Gastrocnemius medialis (tissue), 4 donors: ENCODE measurements at regions not wholly inside any gene's neighbourhood (a gene's known extent, or its start where the extent isn't known, plus 50 kb on each side); places are given as distances from the start of the nearest gene placed in this dataset.

Source experiments
- CTCF ChIP-seq, 5 experiments: fragments of 450-650 bp in 3 of 5; fragments of 200-600 bp in 2 of 5; sonication (generic) in 2 of 5; IDR thresholded peaks in 4 of 5; conservative IDR thresholded peaks in 1 of 5; 1 replicate in 4 of 5; 2 replicates in 1 of 5; pipeline ENCODE4 v1.5.1; 2016 to 2019; ENCODE audit warnings: antibody characterized with exemption in 5 of 5, mild to moderate bottlenecking in 3 of 5, moderate library complexity in 3 of 5
- POLR2A ChIP-seq, 2 donors: fragments of 450-650 bp; IDR thresholded peaks; one replicate each; pipeline ENCODE4 v1.6.1; 2017; ENCODE audit warnings: antibody characterized with exemption in 2 of 2, mild to moderate bottlenecking in 2 of 2, moderate library complexity in 2 of 2

GRCh38 chr7:157482517-157483087 is 145.8 kb downstream of the DNAJB6 start:
- no peak for TF ChIP-seq POLR2A (IDR thresholded peaks at IDR 0.05)
- TF ChIP-seq CTCF (IDR thresholded peaks at IDR 0.05 in 4 of 5, conservative IDR thresholded peaks at IDR 0.05 in 1 of 5): no peak
